Jurkat, Clone E6-1 (cell line): ENCODE measurements at regions not wholly inside any gene's neighbourhood (a gene's known extent, or its start where the extent isn't known, plus 50 kb on each side); places are given as distances from the start of the nearest gene placed in this dataset.

Experiments used
- DNase-seq: peaks from one replicate; pipeline ENCODE4 v3.0.0-alpha.2; 2011; ENCODE audit warnings: low read depth, low spot score
- H3K4me3 ChIP-seq: 2 replicates; pipeline ENCODE4 v1.5.1; 2011; ENCODE audit warnings: mild to moderate bottlenecking, low read length, control low read depth, moderate library complexity

DNA sequence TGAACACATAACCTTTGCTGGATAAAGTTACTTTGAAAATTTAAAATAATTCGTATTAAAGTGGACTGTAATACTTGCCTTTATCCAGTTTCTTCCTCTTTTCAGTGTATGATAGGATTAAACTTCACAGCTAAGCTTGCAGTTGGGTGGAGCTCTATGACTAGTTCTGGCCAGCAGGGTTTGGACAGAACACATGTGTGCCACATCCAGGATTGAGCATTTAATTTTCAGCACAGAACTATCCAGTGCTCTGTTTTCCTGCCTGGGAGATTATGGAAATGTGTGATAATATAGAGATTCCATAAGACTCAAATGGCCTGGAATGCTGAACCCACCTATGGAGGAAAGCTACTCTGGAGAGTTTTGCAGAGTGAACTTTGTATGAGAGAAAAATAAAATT, 200.2 kb downstream of the OSR1 start:
- no peak overlapping the region for H3K4me3 ChIP-seq
- DNase-seq, result no peak

DNA sequence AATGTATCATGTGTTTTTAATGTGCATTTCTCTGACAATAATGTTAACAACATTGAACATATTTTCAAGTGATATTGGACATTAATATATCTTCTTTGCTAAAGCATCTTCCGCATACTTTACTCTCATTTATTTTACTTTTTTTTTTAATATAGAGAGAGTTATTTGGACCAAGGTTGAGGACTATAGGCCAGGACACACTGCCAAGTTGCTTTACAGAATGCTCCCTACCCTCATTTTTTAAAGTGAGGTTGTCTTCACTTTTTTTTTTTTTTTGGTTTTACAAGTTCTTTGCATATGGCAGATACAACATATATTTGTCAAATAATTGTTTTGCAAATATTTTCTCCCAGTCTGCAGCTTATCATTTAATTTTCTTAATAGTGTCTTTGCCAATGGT, 201.8 kb downstream of the OSR1 start:
- no peak for DNase-seq
- no peak overlapping the region for H3K4me3 ChIP-seq

DNA sequence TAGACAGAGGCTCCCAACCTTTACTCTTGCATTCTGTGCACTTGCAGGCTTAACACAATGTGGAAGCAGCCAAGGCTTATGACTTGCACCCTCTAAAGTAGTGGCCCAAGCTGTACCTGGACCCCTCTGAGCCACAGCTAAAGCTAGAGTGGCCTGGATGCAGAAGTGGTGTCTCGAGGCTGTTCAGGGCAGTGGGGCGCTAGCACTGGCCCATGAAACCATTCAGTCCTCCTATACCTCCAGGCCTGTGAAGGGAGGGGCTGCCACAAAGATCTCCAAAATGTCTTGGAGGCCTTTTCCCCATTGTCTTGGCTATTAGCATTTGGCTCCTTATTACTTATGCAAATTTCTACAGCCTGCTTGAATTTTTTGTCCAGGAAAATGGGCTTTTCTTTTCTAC, 207.7 kb downstream of the OSR1 start:
- H3K4me3 ChIP-seq, result no peak overlapping the region
- no peak for DNase-seq

DNA sequence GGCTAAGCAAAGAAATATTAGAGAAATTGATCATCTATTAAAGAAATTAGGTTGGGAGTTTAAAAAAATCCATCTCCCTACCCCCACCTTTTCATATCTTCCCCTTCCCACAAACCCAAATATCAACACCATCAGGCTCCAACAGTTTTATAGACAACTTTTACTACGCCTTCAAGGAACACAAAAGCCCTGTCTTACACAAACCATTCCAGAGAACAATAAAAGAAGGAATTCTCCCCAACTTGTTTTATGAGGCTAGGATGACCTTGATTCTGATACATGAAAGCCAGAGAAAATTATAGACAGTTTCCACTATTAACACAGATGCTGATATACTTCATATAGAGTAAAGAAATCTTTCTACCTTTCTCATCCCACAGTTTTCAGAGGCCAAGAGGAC, 211.6 kb downstream of the OSR1 start:
- no peak overlapping the region for H3K4me3 ChIP-seq
- no peak for DNase-seq

DNA sequence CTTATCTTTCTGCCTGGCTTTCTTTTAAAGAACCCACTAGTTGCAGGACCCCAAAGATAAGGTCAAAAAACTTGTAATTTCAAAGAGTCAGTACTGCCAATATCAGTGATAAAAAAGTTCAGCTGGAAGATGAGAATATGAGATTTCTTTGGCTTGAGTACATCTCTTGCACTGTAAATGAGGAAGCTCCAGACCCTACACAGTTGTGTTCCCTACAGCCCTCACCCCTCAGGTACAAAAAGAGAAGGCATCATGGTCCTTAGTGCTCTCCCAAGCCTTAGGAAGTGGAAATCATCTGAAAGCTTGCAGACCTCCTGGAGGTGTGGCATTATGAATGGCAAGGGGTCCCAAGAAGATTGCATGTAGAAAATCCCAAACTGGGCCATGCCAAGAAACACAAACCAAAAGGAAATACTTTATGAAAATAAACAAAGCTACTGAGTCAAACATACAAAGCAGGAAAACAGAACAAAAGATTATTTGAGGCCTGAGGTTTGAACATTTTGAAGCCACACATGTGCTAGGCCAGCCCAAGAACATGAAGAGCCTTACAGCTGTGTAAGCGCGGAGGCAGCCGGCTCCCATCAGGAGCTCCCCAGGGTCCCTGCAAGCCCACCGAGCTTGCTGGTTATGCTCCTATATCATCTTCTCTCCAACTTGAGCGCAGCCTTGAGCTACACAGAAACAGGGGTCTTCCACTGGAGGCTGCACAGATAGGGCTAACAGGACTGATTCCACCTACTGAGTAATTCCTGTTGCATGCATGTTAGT, 217.0 kb downstream of the OSR1 start:
- H3K4me3 ChIP-seq, result no peak overlapping the region
- DNase-seq, result no peak

DNA sequence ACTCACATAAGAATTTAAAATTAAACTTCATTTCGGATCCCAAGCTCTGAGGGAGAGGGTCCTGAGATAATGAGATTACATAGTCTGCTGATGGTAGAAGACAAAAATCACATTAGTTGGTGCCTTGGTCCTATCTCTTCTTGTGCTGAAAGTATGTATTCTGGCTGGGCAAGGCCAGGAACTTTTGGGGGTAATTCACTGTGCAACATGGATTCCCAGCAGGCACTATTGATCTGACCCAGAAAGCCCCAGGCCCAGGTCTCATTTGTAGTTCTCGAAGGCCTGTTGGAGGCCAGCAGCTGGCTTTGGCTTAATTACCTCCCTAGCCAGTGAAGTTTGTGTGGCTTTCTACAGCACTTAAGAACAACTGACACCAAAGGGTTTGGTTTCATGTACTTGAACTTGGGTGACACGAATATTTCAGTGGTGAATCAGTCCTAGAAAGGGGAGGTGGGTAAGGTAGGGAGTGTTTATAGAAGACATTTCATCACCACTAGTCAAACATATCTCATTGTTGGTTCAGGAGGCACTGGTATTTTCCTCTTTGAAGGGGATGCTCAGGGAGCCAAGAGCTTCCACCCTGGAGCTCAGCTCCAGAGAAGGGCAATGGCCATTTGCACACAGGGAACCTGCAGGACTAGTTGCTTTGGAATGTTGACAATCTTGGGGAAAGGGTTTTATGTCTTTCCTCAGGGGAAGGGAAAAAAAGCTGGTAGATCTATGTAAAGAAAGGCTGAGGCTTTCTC, 217.8 kb downstream of the OSR1 start:
- no peak overlapping the region for H3K4me3 ChIP-seq
- DNase-seq, result no peak

DNA sequence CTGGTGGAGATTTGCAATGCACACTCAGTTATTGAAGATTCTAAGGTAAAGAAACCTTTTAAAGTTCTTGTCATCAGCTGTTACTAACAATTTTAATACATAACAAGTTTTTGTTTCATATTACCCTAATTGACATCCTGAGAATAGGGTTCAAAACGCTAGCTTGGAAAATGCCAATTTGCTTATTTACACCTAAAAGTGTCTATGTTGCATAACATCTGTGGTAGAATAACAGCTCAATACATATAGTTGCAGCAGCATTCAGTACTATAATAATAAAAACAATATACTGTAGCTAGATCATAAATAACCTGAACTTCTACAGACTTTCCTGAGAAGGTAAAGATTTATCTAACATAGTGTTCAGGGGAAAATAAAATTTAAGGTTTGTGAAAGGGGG, 219.0 kb downstream of the OSR1 start:
- no peak overlapping the region for H3K4me3 ChIP-seq
- DNase-seq, result no peak

DNA sequence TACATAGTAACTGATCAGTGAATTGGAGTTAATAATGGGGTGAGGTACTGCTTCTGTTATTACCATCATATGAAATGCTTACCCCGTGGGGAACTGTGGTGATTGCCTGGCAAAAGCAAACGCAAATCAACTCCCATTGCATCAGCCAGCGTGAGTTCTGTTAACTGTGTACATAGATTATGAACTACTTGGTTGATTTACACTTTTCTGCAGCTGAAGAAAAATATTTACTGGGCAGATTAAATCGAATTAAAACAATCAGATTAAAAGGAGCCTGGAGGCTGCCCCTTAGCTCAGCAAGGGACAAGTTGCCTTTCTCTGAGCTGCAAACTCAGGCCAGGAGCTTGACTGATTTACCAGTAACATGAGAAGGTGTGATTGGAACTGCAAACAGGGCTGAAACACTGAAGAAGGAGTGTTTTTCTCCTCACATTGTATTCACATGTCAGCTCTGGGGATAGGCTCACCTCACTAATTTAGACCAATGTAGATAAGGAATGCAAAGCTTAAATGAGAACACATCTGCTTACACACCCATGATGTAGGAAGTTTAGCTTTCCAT, 220.1 kb downstream of the OSR1 start:
- H3K4me3 ChIP-seq, result no peak overlapping the region
- DNase-seq, result no peak

DNA sequence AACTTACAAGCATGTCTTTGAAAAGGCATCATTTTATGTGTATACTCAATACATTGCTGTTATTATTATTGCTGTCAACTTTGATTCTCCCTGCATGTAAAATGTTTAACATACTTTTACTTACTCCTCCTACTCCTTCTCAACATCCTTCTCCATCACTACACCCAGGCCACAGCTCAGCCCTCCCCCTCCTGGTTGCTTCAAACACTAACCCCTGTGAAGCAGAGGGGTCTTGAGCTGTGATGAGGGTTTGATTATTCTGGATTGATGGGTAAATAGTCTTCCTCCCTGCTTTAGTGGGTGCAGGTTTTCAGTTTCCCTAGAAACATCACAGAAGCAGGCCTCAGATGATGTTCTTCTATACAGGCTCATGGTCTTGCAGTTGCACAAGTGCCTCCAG, 221.0 kb downstream of the OSR1 start:
- no peak for DNase-seq
- no peak overlapping the region for H3K4me3 ChIP-seq

DNA sequence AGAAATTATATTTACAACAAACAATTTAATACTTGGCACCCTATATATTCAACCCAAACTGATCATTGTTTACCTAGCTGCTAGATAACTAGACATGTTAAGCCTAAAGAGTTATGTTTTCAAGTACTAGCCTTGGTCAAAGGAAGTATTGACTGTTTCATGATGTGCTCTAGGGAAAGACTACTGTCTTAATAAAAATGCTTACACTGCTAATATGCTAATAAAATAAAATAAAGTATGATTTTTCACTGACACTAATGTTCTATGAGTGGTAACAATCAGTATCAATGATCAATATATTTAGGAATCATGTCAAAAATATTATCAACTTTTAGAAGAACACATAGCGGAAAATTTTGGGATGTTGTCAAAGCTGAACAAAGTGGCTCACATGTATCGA, 225.5 kb downstream of the OSR1 start:
- DNase-seq, result no peak
- no peak overlapping the region for H3K4me3 ChIP-seq

DNA sequence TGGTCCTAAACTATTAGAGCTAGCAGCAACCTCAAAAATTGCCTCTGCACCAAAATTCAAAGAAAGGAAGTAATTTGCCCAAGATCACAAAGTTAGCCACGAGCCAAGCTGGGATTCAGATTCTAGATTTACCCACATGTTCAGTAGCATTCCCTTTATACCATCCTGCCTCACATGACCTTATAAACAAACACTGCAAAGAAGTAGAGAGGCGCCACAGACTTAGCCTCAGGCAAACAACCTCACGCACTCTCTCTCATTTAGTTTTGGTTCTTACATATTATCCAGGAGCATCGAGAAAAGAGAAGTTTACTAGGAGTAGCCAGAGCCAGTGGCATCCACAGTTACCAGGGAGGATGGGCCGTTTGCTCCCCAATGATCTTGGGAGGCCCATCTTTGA, 226.6 kb downstream of the OSR1 start:
- DNase-seq, result no peak
- H3K4me3 ChIP-seq, result no peak overlapping the region

DNA sequence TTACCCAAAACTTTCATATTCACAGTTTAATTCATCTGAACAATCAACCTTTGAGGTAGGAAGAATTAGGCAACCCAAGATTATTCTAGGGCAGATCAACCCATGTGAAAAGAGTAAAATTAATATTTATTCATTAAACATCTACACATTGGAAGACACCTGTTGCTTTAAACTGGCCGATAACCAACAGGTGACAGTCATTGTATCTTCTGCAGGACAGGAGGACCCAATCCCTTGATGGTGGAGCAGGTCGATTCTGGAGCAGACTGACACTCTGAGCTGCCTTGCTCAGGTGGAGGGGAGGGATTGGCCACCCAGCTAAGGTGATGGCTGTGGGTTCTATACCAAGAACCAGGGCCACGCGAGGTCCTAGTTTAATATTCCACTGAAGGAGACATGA, 230.3 kb downstream of the OSR1 start:
- no peak for DNase-seq
- no peak overlapping the region for H3K4me3 ChIP-seq

DNA sequence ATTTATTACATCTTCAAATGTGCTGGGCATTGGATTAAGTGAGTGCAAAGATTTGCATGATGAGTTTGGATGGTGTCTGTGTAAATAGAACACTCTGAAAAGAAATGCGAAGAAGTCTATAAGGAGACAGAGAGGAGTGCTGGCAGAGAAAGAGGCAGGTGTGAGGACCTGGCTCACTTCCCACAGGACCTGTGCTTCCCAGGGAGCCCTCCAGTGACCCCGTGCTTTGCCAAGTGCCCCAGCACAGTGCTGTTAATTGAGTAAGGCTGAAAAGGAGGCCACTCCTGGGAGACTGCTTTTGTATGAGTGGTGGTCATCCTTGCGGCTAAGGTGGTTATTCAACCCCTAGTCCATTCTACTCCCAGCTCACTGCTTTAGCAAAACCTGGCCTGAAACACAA, 230.8 kb downstream of the OSR1 start:
- H3K4me3 ChIP-seq, result no peak overlapping the region
- DNase-seq, result no peak

DNA sequence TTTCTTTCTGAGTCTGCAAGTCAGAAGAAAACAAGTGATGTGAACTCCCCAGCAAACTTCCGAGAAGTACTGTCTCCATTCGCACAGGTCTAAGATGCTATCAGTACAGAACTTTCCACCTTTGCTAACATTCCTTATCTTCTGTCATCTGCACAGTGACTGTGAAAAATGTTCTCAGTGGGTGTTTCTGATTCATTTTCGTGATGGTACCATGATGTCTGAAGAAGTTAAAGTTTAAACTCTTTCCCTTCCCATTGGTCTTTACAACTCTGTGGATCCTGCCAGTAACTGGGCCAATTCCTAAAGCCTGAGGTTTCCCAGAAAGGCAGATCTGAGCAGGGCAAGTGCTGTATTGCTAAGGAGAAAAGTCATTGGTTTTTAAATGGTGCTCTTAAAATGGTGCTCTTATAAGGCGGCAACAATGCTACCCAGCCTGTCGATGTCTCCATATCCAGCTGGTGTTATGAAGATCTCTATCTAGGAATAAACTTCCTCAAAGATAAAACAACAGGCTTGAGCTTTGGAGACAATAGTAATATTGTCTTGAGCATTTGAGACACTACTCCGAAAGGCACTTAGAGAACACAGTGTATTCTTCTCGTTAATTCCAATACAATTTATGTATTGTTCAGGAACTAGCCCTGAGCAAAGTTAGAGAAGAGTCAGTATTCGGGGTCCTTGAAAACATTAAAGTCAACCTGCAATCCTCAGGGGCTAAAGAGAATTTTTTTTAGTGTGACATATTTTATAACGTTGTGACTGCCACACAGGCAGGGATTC, 232.3 kb downstream of the OSR1 start:
- H3K4me3 ChIP-seq, result no peak overlapping the region
- DNase-seq, result no peak

DNA sequence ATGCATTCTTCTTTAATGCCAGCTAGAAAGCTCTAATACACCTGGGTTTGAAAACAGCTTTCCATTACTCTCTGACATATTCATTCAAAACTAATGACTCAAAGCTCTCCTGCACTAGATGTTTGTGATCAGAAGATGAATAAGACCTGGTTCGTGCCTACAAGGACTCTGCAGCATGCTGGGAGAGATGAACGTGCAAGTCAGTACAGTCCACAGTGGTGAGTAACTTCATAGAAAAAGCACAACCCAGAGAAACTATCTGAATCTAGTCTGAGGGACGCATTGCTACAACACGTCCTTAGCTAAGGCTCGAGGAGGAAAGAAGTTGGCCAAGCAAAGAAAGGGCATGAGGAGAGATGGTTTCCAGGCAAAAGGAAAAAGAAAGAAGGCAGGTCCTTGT, 234.3 kb downstream of the OSR1 start:
- no peak overlapping the region for H3K4me3 ChIP-seq
- DNase-seq, result no peak

DNA sequence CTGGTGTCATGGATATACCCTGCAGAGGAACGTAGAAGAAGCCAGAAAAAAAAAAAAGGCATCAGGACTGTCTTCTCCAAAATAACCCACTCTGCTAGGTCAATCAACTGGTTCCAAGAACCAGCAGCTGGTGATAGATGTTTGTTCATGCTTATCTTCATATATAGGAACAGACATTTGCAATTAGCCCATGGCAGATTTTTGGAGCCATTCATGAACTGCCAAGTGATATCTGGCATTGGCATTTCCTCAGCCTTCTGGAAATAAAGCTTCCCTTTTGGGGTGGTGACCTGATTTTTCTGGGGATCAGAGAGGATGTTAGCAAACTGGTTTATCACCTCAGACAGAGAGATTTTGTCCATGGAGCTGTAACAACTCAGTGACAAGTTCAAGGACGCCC, 234.9 kb downstream of the OSR1 start:
- H3K4me3 ChIP-seq, result no peak overlapping the region
- DNase-seq, result no peak

DNA sequence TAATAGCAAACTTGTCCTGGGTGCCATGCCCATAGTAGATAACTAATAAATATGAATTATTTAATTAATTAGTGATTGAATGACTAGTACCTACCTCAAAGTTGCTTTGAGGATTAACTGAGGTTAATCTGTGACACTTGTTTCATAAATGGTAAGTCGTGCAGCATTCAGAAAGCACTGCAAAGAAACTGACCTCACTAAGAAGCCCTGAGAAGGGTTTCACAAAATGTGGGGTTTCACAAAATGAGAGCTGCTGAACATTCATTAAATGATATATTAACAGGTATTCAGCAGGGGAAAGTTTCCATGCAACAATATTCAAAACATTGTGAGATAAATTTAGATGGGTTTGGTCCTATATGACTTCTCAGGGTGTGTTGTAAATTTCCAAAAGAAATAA, 236.2 kb downstream of the OSR1 start:
- no peak overlapping the region for H3K4me3 ChIP-seq
- no peak for DNase-seq

DNA sequence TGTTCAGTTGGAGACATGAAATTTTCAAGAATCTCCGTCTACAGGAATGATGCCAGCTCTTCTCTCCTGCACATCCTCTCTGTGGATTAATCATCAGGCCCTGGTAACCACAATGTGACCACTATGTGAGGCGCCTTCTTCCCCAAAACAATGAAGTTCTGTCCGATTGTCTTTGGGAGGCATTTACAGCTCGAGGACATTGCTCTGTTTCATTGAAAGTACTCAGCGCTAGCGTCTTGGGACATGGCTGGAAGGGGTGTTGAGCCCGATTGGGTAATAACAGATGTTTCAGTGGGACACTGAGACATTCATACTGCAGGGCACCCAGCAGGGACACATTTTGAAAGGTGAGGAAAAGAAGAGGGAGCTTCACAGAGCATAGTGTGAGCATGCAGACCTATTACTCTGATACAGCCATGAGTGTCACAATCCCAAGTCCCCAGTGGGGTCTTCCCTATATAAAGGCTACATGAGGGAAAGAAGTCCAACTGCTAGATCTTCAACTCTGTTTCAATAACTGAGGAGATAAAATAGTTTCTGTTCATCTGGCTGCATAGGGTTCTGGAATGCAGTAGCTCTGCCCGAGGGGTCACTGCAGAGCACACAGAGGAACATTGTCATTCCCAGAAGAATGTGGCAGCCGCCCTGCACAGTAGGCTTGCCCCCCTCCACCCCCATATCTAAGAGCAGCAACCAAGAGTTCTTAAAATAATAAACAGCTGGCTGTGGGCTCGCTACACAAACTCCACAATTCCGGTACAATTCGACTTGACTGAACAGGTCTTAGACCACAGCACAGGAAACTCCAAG, 237.3 kb downstream of the OSR1 start:
- H3K4me3 ChIP-seq, result no peak overlapping the region
- DNase-seq, result no peak

DNA sequence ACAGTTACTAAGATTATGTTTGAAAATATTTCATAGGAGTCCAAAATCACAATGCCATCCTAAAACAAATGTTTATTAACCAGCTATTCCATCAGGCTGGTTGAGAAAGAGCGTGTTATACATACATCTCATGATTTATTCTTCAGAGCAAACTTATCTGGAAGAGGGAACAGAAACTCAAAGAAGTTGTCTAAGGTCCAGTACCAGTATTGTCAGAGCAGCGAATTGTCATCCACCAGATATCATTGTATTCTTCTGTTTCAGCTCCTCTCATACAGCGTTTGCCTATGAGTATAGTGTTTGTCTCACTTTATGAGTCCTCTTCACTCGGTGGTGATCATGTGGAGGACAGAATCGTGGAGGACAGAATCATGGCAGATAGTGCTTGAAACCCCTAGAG, 238.2 kb downstream of the OSR1 start:
- DNase-seq, result no peak
- H3K4me3 ChIP-seq, result no peak overlapping the region
